Body of pancreas (tissue), 4 donors: ENCODE measurements at regions not wholly inside any gene's neighbourhood (a gene's known extent, or its start where the extent isn't known, plus 50 kb on each side); places are given as distances from the start of the nearest gene placed in this dataset.

ENCODE experiments used
- ATAC-seq: fragments of 150-250 bp; one replicate; pipeline ENCODE4 v1.9.1; 2016
- DNase-seq, 4 donors: peaks; one replicate each; pipeline ENCODE4 v3.0.0-alpha.2; 2019
- H3K27ac ChIP-seq, 4 donors: fragments of 200-600 bp; sonication (generic); 1 replicate in 3 of 4; 2 replicates in 1 of 4; pipeline versions ENCODE4 v1.5.1 to v1.6.1; 2016 to 2019; ENCODE audit warnings: mild to moderate bottlenecking in 1 of 4, mixed read lengths in 1 of 4, moderate library complexity in 1 of 4
- H3K27me3 ChIP-seq, 2 donors: fragments of 200-600 bp; sonication (generic); one replicate each; pipeline ENCODE4 v1.6.0; 2016; ENCODE audit warnings: mild to moderate bottlenecking in 1 of 2
- H3K36me3 ChIP-seq, 2 donors: fragments of 200-600 bp; sonication (generic); replicated peaks in 1 of 2; 2 replicates each; pipeline ENCODE4 v1.5.1; 2016; ENCODE audit warnings: low read depth in 2 of 2; ENCODE audit not compliant: insufficient read depth in 1 of 2
- H3K4me1 ChIP-seq: fragments of 200-600 bp; sonication (generic); one replicate; pipeline ENCODE4 v1.6.0; 2016
- H3K4me3 ChIP-seq, 2 donors: fragments of 200-600 bp; sonication (generic); 1 replicate in 1 of 2; 2 replicates in 1 of 2; pipeline ENCODE4 v1.5.1; 2016 to 2019
- H3K9me3 ChIP-seq, 3 donors: fragments of 200-600 bp; sonication (generic); 1 replicate in 2 of 3; 2 replicates in 1 of 3; pipeline ENCODE4 v1.5.1; 2016
- CTCF ChIP-seq, 7 experiments: fragments of 450-650 bp in 4 of 7; fragments of 200-600 bp in 3 of 7; sonication (generic) in 3 of 7; IDR thresholded peaks; one replicate each; pipeline ENCODE4 v1.5.1; 2016 to 2019; ENCODE audit warnings: antibody characterized with exemption in 7 of 7
- POLR2A ChIP-seq, 3 donors: fragments of 450-650 bp; IDR thresholded peaks; one replicate each; pipeline ENCODE4 v1.6.1; 2016; ENCODE audit warnings: antibody characterized with exemption in 3 of 3, mild to moderate bottlenecking in 2 of 3
- WGBS, 2 donors: methylation state at CpG; one replicate each; pipeline ENCODE4 v1.1.5; 2017; 5-methylcytosine and 5-hydroxymethylcytosine counted together
- intact Hi-C: fragments of 100-400 bp; cut with DNase I; formaldehyde crosslinking; loops from one replicate; pipeline ENCODE4 v1.15.1; 2023

GRCh38 chr10:58109731-58110130 lies 158.0 kb downstream of the IPMK start:
- 46 to 60% methylated on average over 3 of the region's 3 CpGs for WGBS, 2 donors
- Histone ChIP-seq H3K27me3 (no peaks in the 10 kb centered on the region), H3K4me1 (no peaks in the 10 kb centered on the region), H3K27ac (no peak overlapping the region), H3K4me3 (no peak overlapping the region), H3K36me3 (no peaks in the 10 kb centered on the region), H3K9me3 (no peaks in the 10 kb centered on the region)
- intact Hi-C loops, result no loop called here
- ATAC-seq (no peak), DNase-seq (no peak)
- TF ChIP-seq CTCF (IDR thresholded peaks at IDR 0.05) (no peak), POLR2A (IDR thresholded peaks at IDR 0.05) (no peak)

GRCh38 chr10:58107506-58107905 lies 160.2 kb downstream of the IPMK start:
- Histone ChIP-seq H3K9me3 (no peaks in the 10 kb centered on the region), H3K27me3 (no peaks in the 10 kb centered on the region), H3K36me3 (no peaks in the 10 kb centered on the region), H3K4me3 (no peak overlapping the region), H3K27ac (no peak overlapping the region), H3K4me1 (no peaks in the 10 kb centered on the region)
- 61 to 66% methylated on average over 2 of the region's 2 CpGs for WGBS, 2 donors
- ATAC-seq, result no peak
- intact Hi-C loops, result no loop called here
- no peak for TF ChIP-seq POLR2A (IDR thresholded peaks at IDR 0.05)
- TF ChIP-seq CTCF (IDR thresholded peaks at IDR 0.05), result no peak
- no peak for DNase-seq

GRCh38 chr10:58106211-58107035 lies 161.3 kb downstream of the IPMK start:
- H3K36me3 ChIP-seq, result no peaks in the 10 kb centered on the region
- no peaks in the 10 kb centered on the region for H3K4me1 ChIP-seq
- no peak overlapping the region for H3K4me3 ChIP-seq
- no peak for ATAC-seq
- 86 to 93% methylated on average over 39 to 40 of the region's 40 CpGs for WGBS, 2 donors
- H3K27me3 ChIP-seq, result no peaks in the 10 kb centered on the region
- no peak overlapping the region for H3K27ac ChIP-seq
- TF ChIP-seq CTCF (IDR thresholded peaks at IDR 0.05) (no peak), POLR2A (IDR thresholded peaks at IDR 0.05) (no peak)
- no peaks in the 10 kb centered on the region for H3K9me3 ChIP-seq
- intact Hi-C loops, result no loop called here
- DNase-seq, result no peak

- TF ChIP-seq CTCF (IDR thresholded peaks at IDR 0.05), result no peak
- Histone ChIP-seq H3K27ac (no peak overlapping the region), H3K27me3 (no peaks in the 10 kb centered on the region), H3K4me1 (no peaks in the 10 kb centered on the region), H3K36me3 (no peaks in the 10 kb centered on the region), H3K4me3 (no peak overlapping the region), H3K9me3 (no peaks in the 10 kb centered on the region)
- ATAC-seq (no peak), DNase-seq (no peak)
- intact Hi-C loops, result no loop called here
These were observed 163.3 kb downstream of the IPMK start for GRCh38 chr10:58104351-58104751.

GRCh38 chr10:58102897-58103296 lies 164.8 kb downstream of the IPMK start:
- Histone ChIP-seq H3K27me3 (no peaks in the 10 kb centered on the region), H3K36me3 (no peaks in the 10 kb centered on the region), H3K4me3 (no peak overlapping the region), H3K4me1 (no peaks in the 10 kb centered on the region), H3K9me3 (no peaks in the 10 kb centered on the region), H3K27ac (no peak overlapping the region)
- intact Hi-C loops, result no loop called here
- TF ChIP-seq POLR2A (IDR thresholded peaks at IDR 0.05) (no peak), CTCF (IDR thresholded peaks at IDR 0.05) (no peak)
- ATAC-seq (no peak), DNase-seq (no peak)
- 31 to 35% methylated on average over 7 of the region's 7 CpGs for WGBS, 2 donors
